ENCODE measurements at regions not wholly inside any gene's neighbourhood (a gene's known extent, or its start where the extent isn't known, plus 50 kb on each side); places are given as distances from the start of the nearest gene placed in this dataset.

DNA sequence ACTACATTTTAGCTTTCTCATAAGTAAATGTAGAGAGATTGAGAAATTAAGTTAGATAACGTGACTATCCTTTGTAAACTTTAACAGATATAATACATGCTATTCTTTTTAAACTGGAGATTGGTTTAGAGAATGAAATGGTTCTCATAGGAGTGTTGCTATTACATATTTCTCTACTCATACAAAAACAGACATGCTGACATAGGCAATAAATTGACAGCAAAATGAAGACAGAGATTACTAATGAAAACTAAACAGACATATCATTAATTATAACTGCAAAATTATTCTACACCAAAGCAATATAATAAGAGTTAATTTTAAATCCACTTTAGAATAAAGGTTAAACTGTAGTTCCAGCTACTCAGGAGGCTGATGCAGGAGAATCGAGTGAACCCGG is 227.6 kb downstream of the CBLN2 start:
- intact Hi-C loops (cut with DNase I; ENCODE audit: low total_unique reads), result no loop called here
- Histone ChIP-seq H3K9me3 (no peaks in the 10 kb centered on the region), H3K4me3 (no peak overlapping the region)

GRCh38 chr18:72283148-72283925 is 260.8 kb downstream of the CBLN2 start:
- no peak for DNase-seq
- no peak for TF ChIP-seq POLR2A (IDR thresholded peaks at IDR 0.05)
- no peak for TF ChIP-seq CTCF (IDR thresholded peaks at IDR 0.05)
- no peaks in the 10 kb centered on the region for H3K36me3 ChIP-seq
- no peaks in the 10 kb centered on the region for H3K27me3 ChIP-seq
- no peaks in the 10 kb centered on the region for H3K9me3 ChIP-seq
- H3K4me1 ChIP-seq, result no peaks in the 10 kb centered on the region
- H3K27ac ChIP-seq, result no peak overlapping the region
- no peak overlapping the region for H3K4me3 ChIP-seq
- intact Hi-C loops (cut with DNase I; ENCODE audit: low total_unique reads), result no loop called here

More for the DNA sequence above, 227.6 kb downstream of the CBLN2 start:
- Histone ChIP-seq H3K27me3 (no peaks in the 10 kb centered on the region), H3K36me3 (no peaks in the 10 kb centered on the region), H3K4me1 (no peaks in the 10 kb centered on the region), H3K27ac (no peak overlapping the region)
- DNase-seq, result no peak
- TF ChIP-seq CTCF (IDR thresholded peaks at IDR 0.05), result no peak
- no peak for TF ChIP-seq POLR2A (IDR thresholded peaks at IDR 0.05)

DNA sequence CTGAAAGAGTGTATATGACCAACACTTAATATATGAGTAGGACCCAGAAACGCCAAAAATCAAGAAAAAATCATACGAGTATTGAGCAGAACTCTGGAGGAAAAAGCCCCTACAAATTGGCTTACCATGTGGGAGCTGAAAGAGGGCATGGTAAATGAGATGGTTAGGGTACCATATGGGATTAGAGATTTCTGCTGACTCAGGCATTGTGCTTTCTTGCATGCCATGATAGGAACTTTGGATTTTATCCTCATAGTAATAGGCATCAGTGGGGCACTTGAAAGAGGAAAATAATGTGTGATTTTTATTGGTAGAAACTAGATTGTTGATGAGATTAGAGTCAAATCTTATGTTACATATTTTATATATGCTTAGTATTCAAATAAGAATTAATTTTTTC is 271.1 kb downstream of the CBLN2 start:
- Histone ChIP-seq H3K4me1 (no peaks in the 10 kb centered on the region), H3K4me3 (no peak overlapping the region), H3K36me3 (no peaks in the 10 kb centered on the region), H3K27me3 (no peaks in the 10 kb centered on the region), H3K27ac (no peak overlapping the region), H3K9me3 (no peaks in the 10 kb centered on the region)
- TF ChIP-seq CTCF (IDR thresholded peaks at IDR 0.05) (no peak), POLR2A (IDR thresholded peaks at IDR 0.05) (no peak)
- DNase-seq, result no peak
- intact Hi-C loops (cut with DNase I; ENCODE audit: low total_unique reads), result no loop called here

GRCh38 chr18:72261590-72261989 is 282.6 kb downstream of the CBLN2 start:
- intact Hi-C loops (cut with DNase I; ENCODE audit: low total_unique reads), result no loop called here
- no peak overlapping the region for H3K27ac ChIP-seq
- no peak overlapping the region for H3K4me3 ChIP-seq
- TF ChIP-seq CTCF (IDR thresholded peaks at IDR 0.05), result no peak
- TF ChIP-seq POLR2A (IDR thresholded peaks at IDR 0.05), result no peak
- H3K36me3 ChIP-seq, result no peaks in the 10 kb centered on the region
- no peak for DNase-seq
- H3K9me3 ChIP-seq, result no peaks in the 10 kb centered on the region
- no peaks in the 10 kb centered on the region for H3K4me1 ChIP-seq
- no peaks in the 10 kb centered on the region for H3K27me3 ChIP-seq

GRCh38 chr18:72246076-72246475 is 298.1 kb downstream of the CBLN2 start:
- TF ChIP-seq POLR2A (IDR thresholded peaks at IDR 0.05), result no peak
- TF ChIP-seq CTCF (IDR thresholded peaks at IDR 0.05), result no peak
- no peak overlapping the region for H3K27ac ChIP-seq
- H3K27me3 ChIP-seq, result no peaks in the 10 kb centered on the region
- H3K9me3 ChIP-seq, result no peaks in the 10 kb centered on the region
- H3K36me3 ChIP-seq, result no peaks in the 10 kb centered on the region
- H3K4me3 ChIP-seq, result no peak overlapping the region
- DNase-seq, result no peak
- intact Hi-C loops (cut with DNase I; ENCODE audit: low total_unique reads), result no loop called here
- no peaks in the 10 kb centered on the region for H3K4me1 ChIP-seq

Data from uterus (tissue), 3 donors.